ENCODE measurements at regions not wholly inside any gene's neighbourhood (a gene's known extent, or its start where the extent isn't known, plus 50 kb on each side); places are given as distances from the start of the nearest gene placed in this dataset.

- Mint-ChIP-seq H3K4me3 (no peak overlapping the region), H3K27ac (no peak overlapping the region), H3K36me3 (ENCODE audit: low read depth) (no peaks in the 10 kb centered on the region), H3K27me3 (peaks cover 10% of the 10 kb centered on the region), H3K9me3 (no peaks in the 10 kb centered on the region), H3K4me1 (no peaks in the 10 kb centered on the region)
- ATAC-seq = no peak
- no peak for DNase-seq
Measured at GRCh38 chr11:134751766-134752165, 339.7 kb upstream of the B3GAT1 start.

DNA sequence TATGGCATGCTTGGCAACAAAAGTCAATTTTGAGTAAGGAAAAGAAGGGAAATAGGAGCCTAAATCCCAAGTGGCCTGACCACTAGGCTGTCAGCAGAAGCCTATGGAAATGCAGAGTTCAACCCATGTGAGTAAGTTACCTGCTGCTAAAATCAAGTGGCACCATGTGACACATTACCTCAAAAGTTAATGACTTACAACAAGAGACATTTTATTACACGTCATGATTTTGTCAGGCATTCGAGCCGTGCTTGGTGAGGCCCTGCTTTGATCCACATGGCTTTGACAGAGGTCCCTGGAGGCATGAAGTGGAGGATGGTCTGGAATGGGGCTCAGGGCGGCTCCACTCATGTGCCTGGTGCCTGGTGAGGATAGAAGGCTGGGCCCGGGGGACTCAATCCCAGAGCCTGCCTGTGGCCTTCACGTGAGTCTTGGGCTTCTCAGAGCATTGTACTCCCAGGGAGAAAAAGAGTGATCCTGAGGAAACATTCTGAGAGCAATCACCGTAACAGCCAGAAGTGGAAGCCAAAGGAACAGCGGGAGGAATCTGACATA is 339.1 kb upstream of the B3GAT1 start:
- no peaks in the 10 kb centered on the region for H3K4me1 Mint-ChIP-seq
- no peak overlapping the region for H3K27ac Mint-ChIP-seq
- no peak overlapping the region for H3K4me3 Mint-ChIP-seq
- DNase-seq = no peak
- peaks cover 10% of the 10 kb centered on the region for H3K27me3 Mint-ChIP-seq
- no peak for ATAC-seq
- no peaks in the 10 kb centered on the region for H3K9me3 Mint-ChIP-seq
- no peaks in the 10 kb centered on the region for H3K36me3 Mint-ChIP-seq (ENCODE audit: low read depth)

DNA sequence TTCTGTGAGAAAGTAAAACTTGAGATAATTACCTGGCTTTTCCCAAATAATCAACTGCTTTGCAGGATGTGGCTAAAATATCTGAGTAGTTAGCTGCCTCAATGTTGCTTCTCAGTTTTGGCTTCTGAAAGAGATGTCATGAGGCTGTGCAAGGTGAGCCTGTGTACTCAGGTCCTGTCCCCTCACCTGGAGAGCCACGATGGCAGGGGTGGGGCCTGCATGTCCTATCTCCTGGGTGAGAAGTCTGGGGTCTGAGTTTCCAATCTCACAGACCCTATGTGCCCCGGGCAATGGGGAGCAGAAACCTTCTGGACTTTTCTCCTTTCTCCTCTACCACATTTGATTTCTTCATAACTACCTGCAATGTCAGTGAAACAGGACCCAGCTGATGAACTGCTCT is 338.6 kb upstream of the B3GAT1 start:
- DNase-seq (no peak), ATAC-seq (no peak)
- Mint-ChIP-seq H3K4me3 (no peak overlapping the region), H3K9me3 (no peaks in the 10 kb centered on the region), H3K36me3 (ENCODE audit: low read depth) (no peaks in the 10 kb centered on the region), H3K27me3 (peaks cover 10% of the 10 kb centered on the region), H3K27ac (no peak overlapping the region), H3K4me1 (no peaks in the 10 kb centered on the region)

DNA sequence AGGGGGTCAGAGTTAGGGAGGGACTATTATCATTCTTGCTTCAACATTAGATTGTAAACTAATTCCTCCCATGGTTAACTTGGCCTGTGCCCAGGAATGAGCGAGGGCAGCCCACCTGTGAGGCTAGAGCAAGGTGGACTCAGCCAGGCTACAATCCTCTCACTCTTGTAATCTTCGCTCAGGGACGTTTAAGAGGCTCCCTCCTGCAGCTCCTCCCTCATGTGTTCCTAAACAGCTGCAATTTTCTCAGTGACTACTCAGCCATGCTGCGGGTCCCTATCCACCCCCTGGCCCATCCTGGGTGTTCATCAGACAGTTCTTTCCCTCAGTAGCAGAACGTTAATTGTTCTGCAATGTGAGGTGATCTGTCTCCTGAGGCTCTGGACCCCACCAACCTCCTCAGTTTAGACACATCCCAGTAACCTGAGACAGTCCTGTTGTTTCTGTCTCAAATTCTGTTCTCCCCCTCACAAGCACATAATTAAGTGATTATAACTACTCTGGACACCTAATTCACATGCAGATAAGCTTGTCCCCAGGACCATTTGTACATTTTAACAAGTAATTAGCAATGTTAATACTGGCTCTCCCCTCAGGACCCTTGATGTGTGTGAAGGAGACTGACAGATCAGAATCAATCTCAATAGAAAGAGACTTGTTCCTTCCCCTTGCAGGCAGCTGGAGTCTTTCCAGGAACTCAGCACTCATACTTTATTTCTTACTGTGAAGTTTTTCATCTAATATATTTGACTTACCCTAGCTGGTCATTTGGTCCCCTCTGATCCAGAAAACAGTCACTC is 337.2 kb upstream of the B3GAT1 start:
- Mint-ChIP-seq H3K27me3 (peaks cover 16% of the 10 kb centered on the region), H3K36me3 (ENCODE audit: low read depth) (no peaks in the 10 kb centered on the region), H3K4me1 (no peaks in the 10 kb centered on the region), H3K27ac (no peak overlapping the region), H3K9me3 (no peaks in the 10 kb centered on the region), H3K4me3 (no peak overlapping the region)
- no peak for ATAC-seq
- DNase-seq = no peak

DNA sequence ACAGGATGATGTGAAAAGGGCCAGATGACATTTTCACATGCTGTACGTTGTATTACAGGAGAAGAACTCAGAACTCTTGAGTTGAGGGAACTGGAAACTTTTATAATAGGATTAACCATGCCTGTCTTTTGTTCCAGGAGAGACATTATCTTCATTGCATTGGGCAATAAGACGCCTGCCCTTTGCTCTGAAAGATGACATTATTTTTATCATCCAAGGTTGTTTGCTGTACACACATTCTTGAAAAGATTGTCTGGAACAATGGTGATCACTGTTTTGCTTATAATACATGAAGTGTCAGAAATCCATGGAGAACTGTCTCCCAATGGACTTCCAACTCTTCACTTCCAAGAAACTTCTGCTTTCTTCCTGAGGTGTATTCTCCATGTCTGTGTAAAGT is 334.6 kb upstream of the B3GAT1 start:
- peaks cover 6% of the 10 kb centered on the region for H3K4me1 Mint-ChIP-seq
- H3K27ac Mint-ChIP-seq = no peak overlapping the region
- no peak for ATAC-seq
- no peaks in the 10 kb centered on the region for H3K36me3 Mint-ChIP-seq (ENCODE audit: low read depth)
- H3K27me3 Mint-ChIP-seq = peaks cover 13% of the 10 kb centered on the region
- no peak for DNase-seq
- no peak overlapping the region for H3K4me3 Mint-ChIP-seq
- H3K9me3 Mint-ChIP-seq = no peaks in the 10 kb centered on the region

DNA sequence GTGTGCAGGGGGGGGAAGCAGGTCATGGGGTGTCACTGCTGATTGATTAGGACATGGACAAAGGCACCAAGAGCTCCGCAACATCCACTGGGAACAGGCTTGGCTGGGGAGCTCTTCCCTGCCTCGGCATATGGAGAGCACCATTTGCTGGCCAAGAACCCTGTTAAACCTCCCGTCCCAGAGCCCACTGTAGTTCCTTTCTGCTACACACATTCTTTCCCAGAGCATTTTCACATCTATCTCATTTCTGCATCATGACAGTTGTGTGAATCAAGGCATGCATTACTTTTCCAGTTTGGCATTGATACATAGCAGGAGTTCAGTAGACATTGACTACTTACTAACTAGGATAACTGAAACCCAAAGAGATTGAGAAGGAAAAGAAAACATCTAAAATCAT is 333.4 kb upstream of the B3GAT1 start:
- no peaks in the 10 kb centered on the region for H3K36me3 Mint-ChIP-seq (ENCODE audit: low read depth)
- peaks cover 6% of the 10 kb centered on the region for H3K4me1 Mint-ChIP-seq
- DNase-seq (no peak), ATAC-seq (no peak)
- H3K4me3 Mint-ChIP-seq = no peak overlapping the region
- peaks cover 12% of the 10 kb centered on the region for H3K27me3 Mint-ChIP-seq
- H3K9me3 Mint-ChIP-seq = no peaks in the 10 kb centered on the region
- no peak overlapping the region for H3K27ac Mint-ChIP-seq

DNA sequence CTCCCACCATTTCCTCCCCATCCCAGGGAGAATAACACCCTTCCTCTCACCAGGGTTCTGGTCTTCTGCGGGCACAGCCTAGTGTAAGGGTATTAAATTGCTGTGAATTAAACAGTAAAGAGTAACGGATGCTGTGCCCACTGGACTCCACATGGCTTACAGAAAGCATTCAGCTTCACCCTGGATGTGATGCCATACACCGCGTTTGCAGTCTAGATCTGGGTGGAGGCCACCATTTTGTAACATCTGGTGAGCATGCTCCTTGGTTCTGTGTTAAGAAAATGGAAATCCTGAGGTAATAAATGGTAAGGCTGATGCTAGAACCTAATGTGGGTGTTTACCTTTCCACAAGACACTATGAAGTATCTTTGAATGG is 331.8 kb upstream of the B3GAT1 start:
- Mint-ChIP-seq H3K4me3 (no peak overlapping the region), H3K9me3 (no peaks in the 10 kb centered on the region), H3K27ac (no peak overlapping the region), H3K36me3 (ENCODE audit: low read depth) (no peaks in the 10 kb centered on the region), H3K27me3 (peaks cover 10% of the 10 kb centered on the region), H3K4me1 (peaks cover 6% of the 10 kb centered on the region)
- no peak for DNase-seq
- no peak for ATAC-seq

GRCh38 chr11:134742956-134743819 is 331.1 kb upstream of the B3GAT1 start:
- peak overlapping the region; percentile 39 for H3K27ac Mint-ChIP-seq
- H3K36me3 Mint-ChIP-seq (ENCODE audit: low read depth) = no peaks in the 10 kb centered on the region
- peaks cover 10% of the 10 kb centered on the region for H3K27me3 Mint-ChIP-seq
- DNase-seq (no peak), ATAC-seq (no peak)
- peaks cover 6% of the 10 kb centered on the region for H3K4me1 Mint-ChIP-seq
- H3K4me3 Mint-ChIP-seq = no peak overlapping the region
- H3K9me3 Mint-ChIP-seq = no peaks in the 10 kb centered on the region

DNA sequence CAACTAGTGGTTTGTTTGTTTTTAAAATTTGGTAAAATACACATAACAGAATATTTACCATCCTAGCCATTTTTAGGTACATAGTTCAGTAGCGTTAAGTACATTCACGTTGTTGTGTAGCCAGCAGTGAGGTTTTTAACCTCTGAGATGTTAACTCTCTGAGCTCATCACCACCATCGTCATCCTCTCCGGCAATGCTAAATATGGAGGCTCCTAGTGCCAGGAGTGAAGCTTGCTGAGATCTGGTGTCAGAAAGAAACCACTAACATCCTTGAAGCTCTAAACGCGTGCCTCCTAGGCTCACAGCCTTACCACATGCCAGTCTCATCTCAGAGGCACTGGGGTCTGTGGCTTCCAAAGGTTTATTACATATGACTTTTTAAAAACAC is 330.2 kb upstream of the B3GAT1 start:
- Mint-ChIP-seq H3K27me3 (peaks cover 10% of the 10 kb centered on the region), H3K27ac (no peak overlapping the region), H3K36me3 (ENCODE audit: low read depth) (no peaks in the 10 kb centered on the region), H3K9me3 (no peaks in the 10 kb centered on the region), H3K4me1 (peaks cover 6% of the 10 kb centered on the region), H3K4me3 (no peak overlapping the region)
- DNase-seq = no peak
- peak; percentile 44 for ATAC-seq

DNA sequence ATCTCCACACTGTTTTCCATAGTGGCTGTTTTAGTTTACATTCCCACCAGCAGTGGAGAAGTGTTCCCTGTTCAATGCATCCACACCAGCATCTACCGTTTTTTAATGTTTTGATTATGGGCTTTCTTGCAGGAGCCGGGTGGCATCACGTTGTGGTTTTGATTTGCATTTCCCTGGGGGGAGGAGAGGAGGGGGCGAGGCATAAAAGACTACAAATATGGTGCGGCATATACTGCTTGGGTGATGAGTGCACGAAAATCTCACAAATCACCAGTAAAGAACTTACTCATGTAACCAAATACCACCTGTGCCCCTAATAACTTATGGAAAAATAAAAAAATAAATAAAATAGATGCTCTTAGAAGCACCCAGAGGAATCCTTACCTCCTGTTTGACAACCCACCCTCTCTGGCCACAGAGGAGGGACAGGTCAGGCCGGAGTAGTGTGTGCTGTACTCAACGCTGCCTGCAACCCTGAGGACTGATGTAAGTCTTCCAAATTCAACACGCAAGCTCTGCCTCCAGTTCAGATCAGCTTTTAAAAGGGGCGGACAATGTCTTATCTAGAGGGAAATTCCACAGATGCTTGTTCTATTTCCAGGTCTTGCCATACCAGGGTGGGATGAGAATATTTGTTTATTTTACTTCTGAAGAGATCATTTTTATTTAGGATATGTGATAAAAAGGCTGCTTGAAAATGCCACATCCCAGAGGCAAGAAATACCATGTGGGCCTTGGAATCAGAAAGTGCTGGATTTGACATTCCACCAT is 329.6 kb upstream of the B3GAT1 start:
- no peak for ATAC-seq
- H3K36me3 Mint-ChIP-seq (ENCODE audit: low read depth) = no peaks in the 10 kb centered on the region
- H3K27me3 Mint-ChIP-seq = peaks cover 7% of the 10 kb centered on the region
- H3K4me1 Mint-ChIP-seq = peaks cover 6% of the 10 kb centered on the region
- no peaks in the 10 kb centered on the region for H3K9me3 Mint-ChIP-seq
- no peak overlapping the region for H3K27ac Mint-ChIP-seq
- DNase-seq = no peak
- no peak overlapping the region for H3K4me3 Mint-ChIP-seq

DNA sequence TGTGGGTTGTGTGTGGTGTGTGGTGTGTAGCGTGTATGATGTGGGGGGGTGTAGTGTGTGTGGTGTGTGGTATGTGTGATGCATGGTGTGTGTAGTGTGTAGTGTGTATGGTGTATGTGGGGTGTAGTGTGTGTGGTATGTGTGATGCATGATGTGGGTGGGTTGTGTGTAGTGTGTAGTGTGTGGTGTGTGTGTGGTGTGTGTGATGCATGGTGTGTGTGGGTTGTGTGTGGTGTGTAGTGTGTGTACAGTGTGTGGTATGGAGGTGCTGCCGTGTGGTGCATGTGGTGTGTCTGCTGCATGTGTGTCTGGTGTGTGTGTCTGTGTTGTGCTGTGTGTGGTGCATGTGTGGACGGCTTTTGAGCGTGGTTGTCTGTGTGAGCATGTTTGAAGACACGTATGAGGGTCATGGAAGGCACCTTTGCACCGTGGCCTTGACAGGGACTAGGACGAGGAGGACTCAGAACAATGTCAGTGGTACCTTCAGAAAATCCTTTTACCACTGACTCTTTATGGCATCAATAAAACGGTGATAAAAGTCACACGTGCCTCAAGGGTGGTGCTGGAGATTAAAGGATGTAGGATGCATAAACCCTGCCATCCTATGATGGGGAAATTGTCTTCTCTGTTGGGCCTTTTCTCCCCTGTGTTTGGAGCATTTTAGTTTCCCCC is 328.7 kb upstream of the B3GAT1 start:
- ATAC-seq (no peak), DNase-seq (no peak)
- Mint-ChIP-seq H3K27ac (no peak overlapping the region), H3K9me3 (no peaks in the 10 kb centered on the region), H3K27me3 (peaks cover 7% of the 10 kb centered on the region), H3K36me3 (ENCODE audit: low read depth) (no peaks in the 10 kb centered on the region), H3K4me1 (peaks cover 6% of the 10 kb centered on the region), H3K4me3 (no peak overlapping the region)

GRCh38 chr11:134739136-134739535 is 327.1 kb upstream of the B3GAT1 start:
- no peaks in the 10 kb centered on the region for H3K36me3 Mint-ChIP-seq (ENCODE audit: low read depth)
- H3K27me3 Mint-ChIP-seq = peaks cover 7% of the 10 kb centered on the region

GRCh38 chr11:134738581-134738980 is 326.5 kb upstream of the B3GAT1 start:
- peaks cover 9% of the 10 kb centered on the region for H3K4me1 Mint-ChIP-seq
- DNase-seq (no peak), ATAC-seq (no peak)
- H3K36me3 Mint-ChIP-seq (ENCODE audit: low read depth) = no peaks in the 10 kb centered on the region
- H3K27me3 Mint-ChIP-seq = peaks cover 6% of the 10 kb centered on the region
- H3K27ac Mint-ChIP-seq = no peak overlapping the region
- H3K9me3 Mint-ChIP-seq = no peaks in the 10 kb centered on the region
- H3K4me3 Mint-ChIP-seq = no peak overlapping the region

More at GRCh38 chr11:134739136-134739535, 327.1 kb upstream of the B3GAT1 start:
- DNase-seq (no peak), ATAC-seq (no peak)
- H3K4me1 Mint-ChIP-seq = peaks cover 9% of the 10 kb centered on the region
- H3K4me3 Mint-ChIP-seq = no peak overlapping the region
- H3K27ac Mint-ChIP-seq = no peak overlapping the region
- H3K9me3 Mint-ChIP-seq = no peaks in the 10 kb centered on the region

Measured in activated naive CD8-positive, alpha-beta T cell treated with anti-CD3 and anti-CD28 coated beads, Interleukin-2, amount 50 U/mL, for 24 hours (primary cell).